ENCODE measurements at regions not wholly inside any gene's neighbourhood (a gene's known extent, or its start where the extent isn't known, plus 50 kb on each side); places are given as distances from the start of the nearest gene placed in this dataset.

DNA sequence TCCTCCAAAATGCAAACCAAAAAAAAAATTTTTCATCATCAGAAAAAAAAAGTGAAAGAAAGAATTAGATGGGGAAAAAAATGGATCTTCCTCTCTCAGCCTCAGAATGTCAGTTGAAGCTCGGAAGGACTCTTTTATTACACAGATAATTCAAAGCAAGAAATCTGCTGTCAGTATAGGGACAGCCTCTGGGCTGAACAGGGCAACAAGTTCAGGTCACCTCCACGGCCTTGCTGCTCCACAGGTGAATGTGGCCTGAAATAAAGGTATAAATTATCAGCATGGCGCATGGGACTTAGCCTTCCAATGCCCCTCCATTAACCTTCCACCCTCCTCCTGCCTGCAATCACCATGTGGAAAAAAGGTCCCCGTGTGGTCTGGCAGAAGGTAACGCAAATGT, 316.8 kb upstream of the POU3F3 start:
- Histone ChIP-seq H3K27me3 (no peaks in the 10 kb centered on the region), H3K4me1 (no peaks in the 10 kb centered on the region), H3K9me3 (peaks cover 0 to 11% (median 0%) of the 10 kb centered on the region in 12 donors), H3K36me3 (no peaks in the 10 kb centered on the region), H3K27ac (no peak overlapping the region), H3K4me3 (no peak overlapping the region)
- WGBS, 4 donors: 74 to 83% (median 78%) methylated on average over 5 of the region's 5 CpGs
- DNase-seq (no peak), ATAC-seq (no peak)
- intact Hi-C loops (cut with DNase I): no loop called here
- no peak for TF ChIP-seq POLR2A (IDR thresholded peaks at IDR 0.05)
- no peak for TF ChIP-seq CTCF (IDR thresholded peaks at IDR 0.05)

- 39 to 52% (median 49%) methylated on average over 7 of the region's 7 CpGs for WGBS, 4 donors
- H3K27ac ChIP-seq: no peak overlapping the region
- ATAC-seq: no peak
Observed at GRCh38 chr2:104538077-104538476, 315.8 kb upstream of the POU3F3 start.

DNA sequence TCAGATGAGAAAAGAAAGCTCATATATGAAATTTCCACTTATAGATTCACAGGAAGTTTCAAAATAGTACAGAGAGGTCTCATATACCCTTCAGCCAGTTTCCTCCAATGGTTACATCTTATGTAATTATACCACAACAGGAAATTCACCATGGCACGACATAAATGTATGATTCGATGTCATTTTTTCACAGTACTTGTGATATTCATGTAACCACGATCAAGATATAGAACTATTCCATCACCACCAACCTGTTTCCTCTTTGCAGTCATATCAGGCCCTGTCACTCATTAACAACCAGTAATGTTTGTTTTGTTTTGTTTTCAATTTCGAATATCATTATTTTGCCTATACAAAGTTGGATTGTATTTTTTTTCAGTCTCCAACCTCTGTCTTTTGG, 314.3 kb upstream of the POU3F3 start:
- H3K4me1 ChIP-seq: no peaks in the 10 kb centered on the region
- intact Hi-C loops (cut with DNase I): no loop called here
- H3K27ac ChIP-seq: no peak overlapping the region
- no peaks in the 10 kb centered on the region for H3K36me3 ChIP-seq
- TF ChIP-seq POLR2A (IDR thresholded peaks at IDR 0.05): no peak
- no peak for TF ChIP-seq CTCF (IDR thresholded peaks at IDR 0.05)
- peaks cover 0 to 11% (median 0%) of the 10 kb centered on the region in 12 donors for H3K9me3 ChIP-seq
- DNase-seq (no peak), ATAC-seq (no peak)
- H3K27me3 ChIP-seq: no peaks in the 10 kb centered on the region
- H3K4me3 ChIP-seq: no peak overlapping the region
- WGBS, 4 donors: 67 to 74% (median 69%) methylated on average over 4 of the region's 4 CpGs

More at GRCh38 chr2:104538077-104538476, 315.8 kb upstream of the POU3F3 start:
- Histone ChIP-seq H3K36me3 (no peaks in the 10 kb centered on the region), H3K9me3 (peaks cover 0 to 11% (median 0%) of the 10 kb centered on the region in 12 donors), H3K27me3 (no peaks in the 10 kb centered on the region), H3K4me3 (no peak overlapping the region), H3K4me1 (no peaks in the 10 kb centered on the region)
- no peak for TF ChIP-seq POLR2A (IDR thresholded peaks at IDR 0.05)
- no peak for TF ChIP-seq CTCF (IDR thresholded peaks at IDR 0.05)
- DNase-seq: no peak
- intact Hi-C loops (cut with DNase I): no loop called here

DNA sequence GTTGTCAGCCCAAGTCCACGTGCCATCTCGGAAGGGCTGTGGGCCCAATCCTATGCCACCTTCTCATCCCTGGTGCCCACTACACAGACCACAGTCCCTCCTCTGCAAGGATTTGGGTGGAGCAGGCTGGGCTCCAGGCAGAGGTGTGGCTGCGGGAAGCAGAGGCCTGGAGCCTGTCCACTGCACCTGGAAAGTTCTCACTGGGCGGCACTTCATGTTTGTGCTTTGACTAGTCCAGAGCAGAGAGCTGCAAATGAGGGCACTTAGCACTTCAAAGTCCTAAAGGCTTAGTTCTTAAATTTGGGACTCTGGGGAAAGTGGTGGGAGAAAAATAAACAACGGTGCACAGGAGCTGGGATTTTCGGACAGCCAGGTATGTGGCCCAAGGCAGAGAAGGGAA, 308.9 kb upstream of the POU3F3 start:
- no peaks in the 10 kb centered on the region for H3K36me3 ChIP-seq
- no peak for TF ChIP-seq CTCF (IDR thresholded peaks at IDR 0.05)
- TF ChIP-seq POLR2A (IDR thresholded peaks at IDR 0.05): no peak
- no peaks in the 10 kb centered on the region for H3K4me1 ChIP-seq
- H3K9me3 ChIP-seq: peaks cover 0 to under 1% (median 0%) of the 10 kb centered on the region in 12 donors
- ATAC-seq (no peak), DNase-seq (no peak)
- no peaks in the 10 kb centered on the region for H3K27me3 ChIP-seq
- intact Hi-C loops (cut with DNase I): no loop called here
- 75 to 88% (median 86%) methylated on average over 6 of the region's 6 CpGs for WGBS, 4 donors
- no peak overlapping the region for H3K4me3 ChIP-seq
- no peak overlapping the region for H3K27ac ChIP-seq
